Kidney (tissue), 13 donors: ENCODE measurements at regions not wholly inside any gene's neighbourhood (a gene's known extent, or its start where the extent isn't known, plus 50 kb on each side); places are given as distances from the start of the nearest gene placed in this dataset.

Experiments
- DNase-seq, 5 donors: peaks; one replicate each; pipeline ENCODE4 v3.0.0-alpha.2; 2013 to 2020
- FAIRE-seq: peaks from 2 replicates; lab custom pipeline; 2012; peaks lifted over from hg19 to GRCh38; lab: Jason Lieb, UNC
- H3K27ac ChIP-seq, 2 donors: one replicate each; pipeline ENCODE4 v1.7.0; 2013; ENCODE audit warnings: low read depth in 2 of 2, low read length in 2 of 2, inconsistent platforms in 1 of 2
- H3K27me3 ChIP-seq: one replicate; pipeline ENCODE4 v1.7.1; 2013; ENCODE audit warnings: low read length, inconsistent platforms; ENCODE audit not compliant: control insufficient read depth, insufficient read depth
- H3K36me3 ChIP-seq, 3 donors: one replicate each; pipeline versions ENCODE4 v1.7.0 to v1.7.1; 2013; ENCODE audit warnings: low read length in 3 of 3, control low read depth in 1 of 3, inconsistent platforms in 1 of 3; ENCODE audit not compliant: insufficient read depth in 3 of 3, control insufficient read depth in 2 of 3
- H3K4me1 ChIP-seq, 3 donors: one replicate each; pipeline versions ENCODE4 v1.7.0 to v1.7.1; 2013; ENCODE audit warnings: low read length in 3 of 3, inconsistent platforms in 1 of 3, low read depth in 1 of 3; ENCODE audit not compliant: control insufficient read depth in 2 of 3, insufficient read depth in 2 of 3
- H3K4me3 ChIP-seq, 3 donors: one replicate each; pipeline versions ENCODE4 v1.7.0 to v1.8.1; 2013; ENCODE audit warnings: low read length in 3 of 3, control low read depth in 1 of 3, inconsistent platforms in 1 of 3
- H3K9ac ChIP-seq, 3 donors: one replicate each; pipeline versions ENCODE4 v1.7.0 to v1.7.1; 2013; ENCODE audit warnings: low read length in 3 of 3, control low read depth in 1 of 3, inconsistent platforms in 1 of 3
- H3K9me3 ChIP-seq, 3 donors: one replicate each; pipeline versions ENCODE4 v1.7.0 to v1.7.1; 2013; ENCODE audit warnings: low read length in 3 of 3, control low read depth in 1 of 3, inconsistent platforms in 1 of 3; ENCODE audit not compliant: control insufficient read depth in 2 of 3, insufficient read depth in 1 of 3
- CTCF ChIP-seq: IDR thresholded peaks from 3 replicates; pipeline ENCODE4 v1.5.1; 2012; ENCODE audit warnings: mild to moderate bottlenecking, moderate library complexity, borderline replicate concordance; ENCODE audit not compliant: insufficient read depth; ENCODE audit errors: extremely low read depth
- intact Hi-C: fragments of 100-400 bp; cut with DNase I; formaldehyde crosslinking; loops from one replicate; pipeline ENCODE4 v1.11.1; 2022
- donor health status: control.
- donor health status: control.
- donor health status: control.
- donor health status: control.
- donor health status: control.
- donor health status: DM: yes; HTN: yes; CAD: no.
- donor health status: Normal renal cell carcinoma (clear cell type).

- TF ChIP-seq CTCF: no peak
- FAIRE-seq: no peak
Measured at GRCh38 chr12:98410356-98410755, 105.0 kb upstream of the TMPO start.

GRCh38 chr12:98416845-98417244, 98.5 kb upstream of the TMPO start:
- Histone ChIP-seq H3K27me3 (no peaks in the 10 kb centered on the region), H3K9ac (no peak overlapping the region), H3K4me1 (peaks cover 0 to 4% (median 0%) of the 10 kb centered on the region in 3 donors), H3K9me3 (no peaks in the 10 kb centered on the region), H3K27ac (no peak overlapping the region), H3K36me3 (no peaks in the 10 kb centered on the region), H3K4me3 (no peak overlapping the region)
- peak in 1 of 5 donors; percentile 49 for DNase-seq
- TF ChIP-seq CTCF: no peak
- intact Hi-C loops: no loop called here
- no peak for FAIRE-seq

More at GRCh38 chr12:98410356-98410755, 105.0 kb upstream of the TMPO start:
- Histone ChIP-seq H3K27me3 (no peaks in the 10 kb centered on the region), H3K36me3 (no peaks in the 10 kb centered on the region), H3K9me3 (peaks cover 0 to 6% (median 0%) of the 10 kb centered on the region in 3 donors), H3K9ac (no peak overlapping the region), H3K4me3 (no peak overlapping the region), H3K27ac (no peak overlapping the region), H3K4me1 (no peaks in the 10 kb centered on the region)
- DNase-seq: no peak
- intact Hi-C loops: no loop called here

- Histone ChIP-seq H3K4me3 (no peak overlapping the region), H3K27me3 (no peaks in the 10 kb centered on the region), H3K27ac (no peak overlapping the region), H3K9me3 (no peaks in the 10 kb centered on the region), H3K9ac (no peak overlapping the region), H3K4me1 (peaks cover 0 to 4% (median 0%) of the 10 kb centered on the region in 3 donors), H3K36me3 (no peaks in the 10 kb centered on the region)
- DNase-seq: no peak
- no peak for FAIRE-seq
- TF ChIP-seq CTCF: no peak
- intact Hi-C loops: no loop called here
Measured at GRCh38 chr12:98417266-98417665, 98.1 kb upstream of the TMPO start.
